22Rv1 (cell line): ENCODE measurements at regions not wholly inside any gene's neighbourhood (a gene's known extent, or its start where the extent isn't known, plus 50 kb on each side); places are given as distances from the start of the nearest gene placed in this dataset.

Source experiments
- CTCF ChIP-seq: fragments of 450-650 bp; IDR thresholded peaks from 2 replicates; pipeline ENCODE4 v1.5.1; 2017; ENCODE audit warnings: mild to moderate bottlenecking
- ZFX ChIP-seq: fragments of 450-650 bp; IDR thresholded peaks from 2 replicates; pipeline ENCODE4 v1.6.1; 2017; ENCODE audit warnings: antibody characterized with exemption, borderline replicate concordance

- TF ChIP-seq CTCF = no peak
- TF ChIP-seq ZFX = no peak
Measured at GRCh38 chr6:28609672-28610071, 84.0 kb downstream of the GPX5 start.
